K562 (cell line): ENCODE measurements at regions not wholly inside any gene's neighbourhood (a gene's known extent, or its start where the extent isn't known, plus 50 kb on each side); places are given as distances from the start of the nearest gene placed in this dataset.

ENCODE experiments used
- ATAC-seq: fragments of 200-7000 bp; cut with Tn5 transposase; 3 replicates; pipeline ENCODE4 v1.9.1; 2020; ENCODE audit warnings: moderate library complexity
- BruUV-seq: library from RNA; stranded (reverse); fragments of 400-500 nt; replicated peaks from 2 replicates; lab custom pipeline; 2021; lab: Mats Ljungman, UMichigan
- CTCF ChIA-PET: fragments of 300-600 bp; formaldehyde crosslinking; extraction: SDS; loops from one replicate; lab custom pipeline; 2021; ENCODE audit warnings: low intra/inter-chr PET ratio; lab: Yijun Ruan, JAX
- POLR2A ChIA-PET: fragments of 300-600, 350-650 bp; sonication (Branson Sonifier 250); formaldehyde crosslinking; extraction: SDS; loops from one replicate; lab custom pipeline; 2021; ENCODE audit warnings: antibody characterized with exemption, inconsistent platforms; lab: Yijun Ruan, JAX
- DNase-seq, 4 experiments: peaks; one replicate each; pipeline versions ENCODE4 v3.0.0 to v3.0.0-alpha.2; 2011 to 2018; ENCODE audit warnings: low spot score in 3 of 4, mixed read lengths in 3 of 4; ENCODE audit errors: extremely low read depth in 1 of 4
- FAIRE-seq: peaks from 2 replicates; lab custom pipeline; 2011; peaks lifted over from hg19 to GRCh38; lab: Jason Lieb, UNC
- H2AFZ ChIP-seq: 2 replicates; pipeline ENCODE4 v1.6.0; 2011; ENCODE audit warnings: low read depth, low read length, control low read depth, inconsistent platforms
- H3K27ac ChIP-seq: fragments of 200-600 bp; 3 replicates; pipeline ENCODE4 v1.8.0; 2011; ENCODE audit warnings: low read depth, mild to moderate bottlenecking, control low read depth, inconsistent platforms, low read length, moderate library complexity, mixed read lengths; ENCODE audit errors: extremely low read depth
- H3K27me3 ChIP-seq, 2 experiments: fragments of 300-600 bp in 1 of 2; 2 replicates in 1 of 2; 3 replicates in 1 of 2; pipeline versions ENCODE4 v1.6.0 to v1.8.0; 2011; ENCODE audit warnings: inconsistent platforms in 2 of 2, low read length in 2 of 2, mild to moderate bottlenecking in 1 of 2, mixed read lengths in 1 of 2, moderate library complexity in 1 of 2; ENCODE audit not compliant: control insufficient read depth in 2 of 2, insufficient read depth in 2 of 2
- H3K36me3 ChIP-seq: fragments of 300-600 bp; 3 replicates; pipeline ENCODE4 v1.8.0; 2011; ENCODE audit warnings: mild to moderate bottlenecking, low read length, inconsistent platforms; ENCODE audit not compliant: control insufficient read depth, insufficient read depth
- H3K4me1 ChIP-seq, 2 experiments: fragments of 200-600 bp in 1 of 2; replicated peaks in 1 of 2; 2 replicates in 1 of 2; 3 replicates in 1 of 2; pipeline versions ENCODE4 v1.5.1 to v1.8.0; 2011; ENCODE audit warnings: inconsistent platforms in 2 of 2, low read length in 2 of 2, mild to moderate bottlenecking in 1 of 2, mixed read lengths in 1 of 2, moderate library complexity in 1 of 2; ENCODE audit not compliant: control insufficient read depth in 2 of 2, insufficient read depth in 2 of 2
- H3K4me2 ChIP-seq: 2 replicates; pipeline ENCODE4 v1.6.1; 2011; ENCODE audit warnings: low read length, control low read depth, inconsistent platforms, mixed read lengths; ENCODE audit not compliant: insufficient read depth
- H3K4me3 ChIP-seq: fragments of 200-600 bp; sonication (generic), shearing (Covaris generic); 2 replicates; pipeline ENCODE4 v1.5.1; 2016; ENCODE audit warnings: control low read depth, inconsistent platforms
- H3K79me2 ChIP-seq: fragments of 200-600 bp; 3 replicates; pipeline ENCODE4 v1.8.0; 2011; ENCODE audit warnings: low read length, inconsistent platforms; ENCODE audit not compliant: control insufficient read depth, insufficient read depth
- H3K9ac ChIP-seq, 2 experiments: 2 replicates each; pipeline versions ENCODE4 v1.6.0 to v1.6.1; 2011; ENCODE audit warnings: low read depth in 2 of 2, low read length in 2 of 2, control low read depth in 1 of 2, inconsistent platforms in 1 of 2, mild to moderate bottlenecking in 1 of 2, mixed read lengths in 1 of 2; ENCODE audit not compliant: insufficient read depth in 1 of 2
- H3K9me1 ChIP-seq: one replicate; pipeline ENCODE4 v1.6.0; 2011; ENCODE audit warnings: inconsistent platforms, mild to moderate bottlenecking, low read length, moderate library complexity; ENCODE audit not compliant: control insufficient read depth, insufficient read depth
- H3K9me3 ChIP-seq: replicated peaks from 2 replicates; pipeline ENCODE4 v1.5.1; 2011; ENCODE audit warnings: low read depth, low read length, inconsistent platforms; ENCODE audit not compliant: control insufficient read depth, insufficient read depth
- H4K20me1 ChIP-seq: replicated peaks from 2 replicates; pipeline ENCODE4 v1.6.1; 2011; ENCODE audit warnings: low read length, inconsistent platforms, mixed read lengths; ENCODE audit not compliant: control insufficient read depth, insufficient read depth
- BRD4 ChIP-seq: fragments of 200-600 bp; sonication (generic); IDR thresholded peaks from 2 replicates; pipeline ENCODE4 v1.6.1; 2017; ENCODE audit warnings: inconsistent platforms
- ELF4 ChIP-seq: fragments of 450-650 bp; formaldehyde crosslinking; IDR thresholded peaks from 2 replicates; pipeline ENCODE4 v1.4.0; 2022; ENCODE audit warnings: missing genetic modification characterization
- GATAD2B ChIP-seq: fragments of 450-650 bp; IDR thresholded peaks from 2 replicates; pipeline ENCODE4 v1.6.1; 2017; ENCODE audit warnings: mild to moderate bottlenecking, borderline replicate concordance
- HIVEP1 ChIP-seq: fragments of 250-450 bp; sonication (Bioruptor Pico); IDR thresholded peaks from 2 replicates; pipeline ENCODE4 v1.4.0; 2020; ENCODE audit warnings: mild to moderate bottlenecking
- HNRNPH1 ChIP-seq: fragments of 200-400 bp; formaldehyde crosslinking; optimal IDR thresholded peaks from 2 replicates; pipeline ENCODE3; 2017; ENCODE audit warnings: low read depth, mild to moderate bottlenecking, low read length, moderate library complexity
- JUND ChIP-seq, 2 experiments: IDR thresholded peaks; 2 replicates in 1 of 2; 3 replicates in 1 of 2; pipeline ENCODE4 v1.6.1; 2011; ENCODE audit warnings: borderline replicate concordance in 2 of 2, low read depth in 2 of 2, low read length in 2 of 2, improper control_type of control experiment in 1 of 2, missing biosample characterization in 1 of 2, missing genetic modification characterization in 1 of 2, missing genetic modification reagents in 1 of 2
- KDM5B ChIP-seq: fragments of 200-600 bp; sonication (generic); IDR thresholded peaks from 2 replicates; pipeline ENCODE4 v1.6.1; 2012; ENCODE audit warnings: low read depth, mild to moderate bottlenecking, moderate library complexity, low read length, control low read depth, inconsistent platforms; ENCODE audit not compliant: insufficient replicate concordance
- TBP ChIP-seq: optimal IDR thresholded peaks from 2 replicates; pipeline ENCODE3; 2011; ENCODE audit warnings: low read depth, low read length, improper control_type of control experiment
- ZNF121 ChIP-seq: sonication (generic); formaldehyde crosslinking; conservative IDR thresholded peaks from 2 replicates; pipeline ENCODE4 v1.8.0; 2022; ENCODE audit warnings: missing genetic modification reagents
- WGBS: fragments of 100-300 bp; shearing (Covaris generic); methylation state at CpG from one replicate; pipeline ENCODE4 v1.1.6; 2016; ENCODE audit warnings: low coverage, mixed read lengths; ENCODE audit not compliant: insufficient coverage; ENCODE audit errors: missing lambda C conversion rate; 5-methylcytosine and 5-hydroxymethylcytosine counted together
- in situ Hi-C: fragments of 300-500 bp; cut with MboI; formaldehyde crosslinking; loops from 4 replicates; pipeline ENCODE4 v1.15.0; 2018; ENCODE audit warnings: inconsistent platforms, mixed read lengths
- intact Hi-C: fragments of 100-400 bp; cut with micrococcal nuclease; formaldehyde crosslinking; loops from 2 replicates; pipeline ENCODE4 v1.14.2; 2022
- TF ChIP-seq, protein P1 (sequence below): sonication (generic); formaldehyde crosslinking; IDR thresholded peaks from 2 replicates; pipeline ENCODE4 v1.8.1; 2023; ENCODE audit warnings: mild to moderate bottlenecking, missing genetic modification reagents, moderate library complexity
- TF ChIP-seq, protein P2 (sequence below): fragments of 250-450 bp; sonication (Bioruptor Pico); IDR thresholded peaks from 2 replicates; pipeline ENCODE4 v1.8.0; 2022; ENCODE audit warnings: inconsistent platforms, mild to moderate bottlenecking, moderate library complexity, borderline replicate concordance
- TF ChIP-seq, protein P3 (sequence below): fragments of 250-450 bp; sonication (Bioruptor Pico); IDR thresholded peaks from 2 replicates; pipeline ENCODE4 v1.8.0; 2021; ENCODE audit warnings: moderate library complexity, mild to moderate bottlenecking, inconsistent platforms
- TF ChIP-seq, protein P4 (sequence below): fragments of 250-450 bp; sonication (Bioruptor Pico); IDR thresholded peaks from 2 replicates; pipeline ENCODE4 v1.5.0; 2021; ENCODE audit warnings: mild to moderate bottlenecking, moderate library complexity

DNA sequence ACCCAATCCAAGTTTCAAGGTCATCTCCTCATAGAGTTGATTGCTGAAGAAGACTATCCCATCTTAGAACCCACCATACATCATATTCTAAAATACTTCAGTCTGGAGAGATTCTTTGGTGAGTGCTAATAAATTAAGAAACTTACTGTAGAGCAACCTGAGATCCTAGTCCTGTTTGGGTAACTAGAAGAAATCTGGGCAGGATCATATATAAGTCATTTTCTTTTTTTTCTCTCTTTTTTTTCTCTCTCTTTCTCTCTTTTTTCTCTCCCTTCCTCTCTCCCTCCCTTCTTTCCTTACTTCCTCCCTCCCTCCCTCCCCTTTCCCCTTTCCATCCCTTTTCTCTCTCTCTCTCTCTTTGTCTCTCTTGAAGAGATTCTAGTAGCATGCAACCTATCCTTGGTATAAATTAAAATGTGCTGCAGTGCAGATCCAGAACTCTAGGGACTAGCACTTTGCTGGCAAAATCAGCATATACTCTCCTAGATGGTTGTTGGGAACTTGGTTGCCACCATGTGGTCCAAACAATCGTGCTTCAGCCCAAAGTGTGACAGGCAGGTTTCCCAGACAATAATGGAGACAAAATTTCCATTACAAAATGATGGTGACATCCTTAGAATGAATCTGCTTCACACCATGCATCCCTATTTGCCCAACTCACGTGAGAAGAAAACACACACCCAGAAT lies 399.4 kb upstream of the CELF4 start:
- ChIA-PET POLR2A (no interaction called here), CTCF (no interaction called here)
- Histone ChIP-seq H3K4me1 (no peaks in the 10 kb centered on the region), H3K27ac (no peak overlapping the region), H3K9me1 (no peaks in the 10 kb centered on the region), H3K9me3 (no peaks in the 10 kb centered on the region; the same call in 1 of the 2 replicates), H2AFZ (no peak overlapping the region), H3K4me3 (no peak overlapping the region), H4K20me1 (no peaks in the 10 kb centered on the region), H3K79me2 (no peaks in the 10 kb centered on the region), H3K27me3 (no peaks in the 10 kb centered on the region), H3K9ac (no peak overlapping the region), H3K4me2 (no peak overlapping the region), H3K36me3 (no peaks in the 10 kb centered on the region)
- ATAC-seq = no peak
- no TSS peak for BruUV-seq
- intact Hi-C loops = no loop called here
- no peak for FAIRE-seq
- in situ Hi-C loops = no loop called here
- no peak for DNase-seq
- WGBS = 3% methylated on average over 2 of the region's 2 CpGs
- no peak for TF ChIP-seq ELF4
- TF ChIP-seq HIVEP1 (CRISPR knock-in tag) = no peak
- TF ChIP-seq KDM5B = no peak
- no peak for TF ChIP-seq BRD4
- no peak for TF ChIP-seq HNRNPH1
- TF ChIP-seq, protein P1, sequence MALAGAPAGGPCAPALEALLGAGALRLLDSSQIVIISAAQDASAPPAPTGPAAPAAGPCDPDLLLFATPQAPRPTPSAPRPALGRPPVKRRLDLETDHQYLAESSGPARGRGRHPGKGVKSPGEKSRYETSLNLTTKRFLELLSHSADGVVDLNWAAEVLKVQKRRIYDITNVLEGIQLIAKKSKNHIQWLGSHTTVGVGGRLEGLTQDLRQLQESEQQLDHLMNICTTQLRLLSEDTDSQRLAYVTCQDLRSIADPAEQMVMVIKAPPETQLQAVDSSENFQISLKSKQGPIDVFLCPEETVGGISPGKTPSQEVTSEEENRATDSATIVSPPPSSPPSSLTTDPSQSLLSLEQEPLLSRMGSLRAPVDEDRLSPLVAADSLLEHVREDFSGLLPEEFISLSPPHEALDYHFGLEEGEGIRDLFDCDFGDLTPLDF (CRISPR knock-in tag) = no peak
- no peak for TF ChIP-seq JUND (IDR thresholded peaks at IDR 0.05; ENCODE audit: borderline replicate concordance, low read depth, low read length)
- TF ChIP-seq JUND (tag; IDR thresholded peaks at IDR 0.05; ENCODE audit: borderline replicate concordance, low read depth, low read length) = no peak
- TF ChIP-seq ZNF121 = no peak
- TF ChIP-seq, protein P2, sequence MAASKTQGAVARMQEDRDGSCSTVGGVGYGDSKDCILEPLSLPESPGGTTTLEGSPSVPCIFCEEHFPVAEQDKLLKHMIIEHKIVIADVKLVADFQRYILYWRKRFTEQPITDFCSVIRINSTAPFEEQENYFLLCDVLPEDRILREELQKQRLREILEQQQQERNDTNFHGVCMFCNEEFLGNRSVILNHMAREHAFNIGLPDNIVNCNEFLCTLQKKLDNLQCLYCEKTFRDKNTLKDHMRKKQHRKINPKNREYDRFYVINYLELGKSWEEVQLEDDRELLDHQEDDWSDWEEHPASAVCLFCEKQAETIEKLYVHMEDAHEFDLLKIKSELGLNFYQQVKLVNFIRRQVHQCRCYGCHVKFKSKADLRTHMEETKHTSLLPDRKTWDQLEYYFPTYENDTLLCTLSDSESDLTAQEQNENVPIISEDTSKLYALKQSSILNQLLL (CRISPR knock-in tag) = no peak
- TF ChIP-seq, protein P3, sequence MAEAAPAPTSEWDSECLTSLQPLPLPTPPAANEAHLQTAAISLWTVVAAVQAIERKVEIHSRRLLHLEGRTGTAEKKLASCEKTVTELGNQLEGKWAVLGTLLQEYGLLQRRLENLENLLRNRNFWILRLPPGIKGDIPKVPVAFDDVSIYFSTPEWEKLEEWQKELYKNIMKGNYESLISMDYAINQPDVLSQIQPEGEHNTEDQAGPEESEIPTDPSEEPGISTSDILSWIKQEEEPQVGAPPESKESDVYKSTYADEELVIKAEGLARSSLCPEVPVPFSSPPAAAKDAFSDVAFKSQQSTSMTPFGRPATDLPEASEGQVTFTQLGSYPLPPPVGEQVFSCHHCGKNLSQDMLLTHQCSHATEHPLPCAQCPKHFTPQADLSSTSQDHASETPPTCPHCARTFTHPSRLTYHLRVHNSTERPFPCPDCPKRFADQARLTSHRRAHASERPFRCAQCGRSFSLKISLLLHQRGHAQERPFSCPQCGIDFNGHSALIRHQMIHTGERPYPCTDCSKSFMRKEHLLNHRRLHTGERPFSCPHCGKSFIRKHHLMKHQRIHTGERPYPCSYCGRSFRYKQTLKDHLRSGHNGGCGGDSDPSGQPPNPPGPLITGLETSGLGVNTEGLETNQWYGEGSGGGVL (CRISPR knock-in tag) = no peak
- TF ChIP-seq GATAD2B = no peak
- no peak for TF ChIP-seq TBP
- TF ChIP-seq, protein P4, sequence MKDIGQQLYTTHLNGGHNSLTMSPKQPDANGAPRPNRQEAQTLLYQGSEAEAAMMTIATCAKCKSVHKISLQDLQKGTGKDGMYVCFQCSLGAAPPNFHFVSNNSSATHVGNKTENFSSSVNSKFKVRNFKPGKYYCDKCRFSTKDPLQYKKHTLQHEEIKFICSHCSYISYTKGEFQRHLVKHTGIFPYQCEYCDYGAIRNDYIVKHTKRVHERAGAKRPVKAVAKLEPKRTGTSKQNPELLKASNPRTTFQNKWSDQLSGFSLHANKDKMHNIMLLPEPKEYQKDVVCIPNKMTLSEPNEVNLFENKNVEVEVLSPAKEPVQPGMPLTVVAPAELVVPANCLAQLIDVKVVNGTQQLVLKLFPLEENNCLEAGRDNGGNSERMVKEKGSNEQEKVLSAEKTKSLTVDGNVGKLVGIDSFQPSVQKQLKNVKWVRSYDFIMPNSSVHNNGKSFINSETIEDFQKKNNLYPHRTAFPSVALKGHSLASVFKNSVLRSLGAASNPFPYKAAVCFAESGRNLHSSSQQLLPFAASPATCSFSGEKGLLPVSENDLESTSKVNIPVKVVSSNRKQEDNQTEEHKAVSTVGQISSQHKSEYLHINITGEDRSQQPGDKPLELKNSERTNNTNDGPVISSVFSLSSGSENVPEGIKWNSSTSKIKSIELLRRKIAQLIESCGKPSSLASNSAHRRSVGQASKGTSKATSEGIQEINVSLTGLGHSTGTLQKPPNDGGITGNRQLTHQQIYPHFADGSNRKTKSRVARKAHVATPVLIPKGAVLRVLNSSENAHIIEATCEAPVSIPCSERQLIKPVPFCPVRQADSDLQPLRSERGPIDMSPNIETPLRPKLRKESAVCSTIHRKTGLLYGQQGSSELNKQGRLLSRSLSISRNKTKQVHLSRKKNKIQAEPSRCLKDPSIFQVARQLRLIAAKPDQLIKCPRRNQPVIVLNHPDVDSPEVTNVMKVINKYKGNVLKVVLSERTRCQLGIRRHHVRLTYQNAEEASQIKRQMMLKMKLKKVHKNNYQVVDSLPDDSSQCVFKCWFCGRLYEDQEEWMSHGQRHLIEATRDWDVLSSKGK = no peak
